ENCODE measurements at regions not wholly inside any gene's neighbourhood (a gene's known extent, or its start where the extent isn't known, plus 50 kb on each side); places are given as distances from the start of the nearest gene placed in this dataset.

DNA sequence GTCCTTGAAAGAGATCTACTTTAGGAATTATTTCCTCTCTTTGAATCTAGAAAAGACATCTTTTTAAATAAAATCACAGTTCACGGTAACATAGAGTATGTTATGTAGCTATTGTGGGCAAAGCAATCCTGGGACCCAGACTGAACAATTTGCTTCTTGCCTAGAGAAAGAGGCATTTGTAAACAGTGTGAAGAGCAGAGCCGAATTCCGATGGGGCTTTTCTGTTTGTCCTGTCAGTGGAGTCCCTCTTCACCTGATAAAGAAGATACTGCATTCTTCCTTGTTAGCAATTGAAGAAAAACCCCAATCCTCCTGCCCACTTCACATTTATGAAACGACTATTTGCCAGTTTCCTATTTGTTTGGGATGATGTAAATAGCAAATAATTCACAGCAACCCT, 462.9 kb downstream of the WDR72 start:
- TF ChIP-seq CTCF (IDR thresholded peaks at IDR 0.05; ENCODE audit: low read length): no peak
- TF ChIP-seq EZH2 (IDR thresholded peaks at IDR 0.05; ENCODE audit: borderline replicate concordance, low read length): no peak

All from OCI-LY1 (cell line).